ENCODE measurements at regions not wholly inside any gene's neighbourhood (a gene's known extent, or its start where the extent isn't known, plus 50 kb on each side); places are given as distances from the start of the nearest gene placed in this dataset.

DNA sequence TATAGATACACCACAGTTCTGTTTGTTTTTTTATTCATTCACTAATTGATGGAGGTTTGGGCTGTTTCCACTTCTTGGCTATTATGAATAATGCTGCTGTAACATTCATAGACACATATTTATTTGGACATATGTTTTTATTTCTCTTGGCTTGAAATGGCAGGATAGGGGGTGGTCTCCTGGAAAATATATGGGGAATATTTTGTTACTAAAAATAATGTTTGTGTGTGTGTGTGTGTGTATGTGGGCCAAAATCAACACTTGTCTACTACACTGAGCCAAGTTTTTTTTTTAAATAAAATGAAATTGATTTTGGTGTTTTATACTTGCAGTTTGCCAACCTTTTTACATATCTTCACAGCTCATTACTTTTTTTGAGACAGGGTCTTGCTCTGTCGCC, 264.4 kb upstream of the SULF2 start:
- Histone ChIP-seq H3K4me1 (ENCODE audit: insufficient read depth, low read length) (no peaks in the 10 kb centered on the region), H3K9me3 (ENCODE audit: low read length) (no peaks in the 10 kb centered on the region), H3K27me3 (ENCODE audit: control insufficient read depth in 1 of 2, insufficient read depth in 2 of 2, low read length in 2 of 2) (no peaks in the 10 kb centered on the region; a peak in 1 of 5 replicates), H3K27ac (ENCODE audit: extremely low read length, insufficient read depth, low read length) (no peak overlapping the region), H4K20me1 (ENCODE audit: insufficient read depth, low read length) (no peaks in the 10 kb centered on the region), H3K79me2 (ENCODE audit: insufficient read depth, low read length) (no peaks in the 10 kb centered on the region), H2AFZ (ENCODE audit: low read length) (no peak overlapping the region), H3K4me2 (ENCODE audit: low read depth, low read length) (no peak overlapping the region), H3K4me3 (replicated peaks in 1 of 3; ENCODE audit: insufficient read depth in 1 of 3, low read depth in 2 of 3, low read length in 3 of 3) (no peak overlapping the region), H3K9ac (ENCODE audit: insufficient read depth, low read depth, low read length) (no peak overlapping the region), H3K36me3 (replicated peaks in 1 of 2; ENCODE audit: control insufficient read depth in 1 of 2, insufficient read depth in 2 of 2, low read length in 2 of 2) (no peaks in the 10 kb centered on the region)
- in situ Hi-C loops (cut with HindIII; ENCODE audit: extremely low pct_ligation_motif_present, low pct_unique_long_range_greater_than_20kb) (no loop called here), intact Hi-C loops (cut with micrococcal nuclease; ENCODE audit: unreplicated experiment) (no loop called here)
- FAIRE-seq (no peak), ATAC-seq (no peak), DNase-seq (ENCODE audit: low spot score) (no peak)
- POLR2A ChIA-PET = no interaction called here
- CTCF ChIA-PET (ENCODE audit: low intra/inter-chr PET ratio, low total read pairs) = no interaction called here
- TF ChIP-seq FOXA1 (IDR thresholded peaks at IDR 0.05) (no peak), FOXA1 (CRISPR knock-in tag; IDR thresholded peaks at IDR 0.05) (no peak), MXD4 (CRISPR knock-in tag; IDR thresholded peaks at IDR 0.05) (no peak), SOX6 (IDR thresholded peaks at IDR 0.05) (no peak), SOX6 (CRISPR knock-in tag; IDR thresholded peaks at IDR 0.05) (no peak)
- TF ChIP-seq, protein P1, sequence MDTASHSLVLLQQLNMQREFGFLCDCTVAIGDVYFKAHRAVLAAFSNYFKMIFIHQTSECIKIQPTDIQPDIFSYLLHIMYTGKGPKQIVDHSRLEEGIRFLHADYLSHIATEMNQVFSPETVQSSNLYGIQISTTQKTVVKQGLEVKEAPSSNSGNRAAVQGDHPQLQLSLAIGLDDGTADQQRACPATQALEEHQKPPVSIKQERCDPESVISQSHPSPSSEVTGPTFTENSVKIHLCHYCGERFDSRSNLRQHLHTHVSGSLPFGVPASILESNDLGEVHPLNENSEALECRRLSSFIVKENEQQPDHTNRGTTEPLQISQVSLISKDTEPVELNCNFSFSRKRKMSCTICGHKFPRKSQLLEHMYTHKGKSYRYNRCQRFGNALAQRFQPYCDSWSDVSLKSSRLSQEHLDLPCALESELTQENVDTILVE (CRISPR knock-in tag; IDR thresholded peaks at IDR 0.05) = no peak
- no TSS peak for BruUV-seq (replicated peaks)
- WGBS (ENCODE audit: low lambda C conversion rate) = 6% methylated on average over 1 of the region's 1 CpG

DNA sequence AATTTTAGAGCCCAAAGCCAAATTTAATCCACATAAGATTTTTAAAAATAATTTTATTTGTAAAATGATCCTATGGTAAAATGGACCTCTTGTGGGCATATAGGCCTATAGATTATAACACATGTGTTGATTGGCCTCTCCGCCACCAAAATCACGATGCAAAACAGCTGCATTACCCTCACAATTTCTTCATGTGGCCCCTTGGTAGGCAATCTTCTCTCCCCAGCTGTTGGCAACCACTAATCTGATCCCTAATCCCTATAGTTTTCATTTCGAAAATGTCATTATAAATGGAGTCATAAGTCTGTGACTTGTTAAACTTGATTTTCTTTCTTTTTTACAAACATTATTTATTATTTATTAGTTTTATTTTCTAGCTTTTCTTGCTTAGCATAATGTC, 263.9 kb upstream of the SULF2 start:
- Histone ChIP-seq H2AFZ (ENCODE audit: low read length) (no peak overlapping the region), H3K9me3 (ENCODE audit: low read length) (no peaks in the 10 kb centered on the region), H3K4me3 (replicated peaks in 1 of 3; ENCODE audit: insufficient read depth in 1 of 3, low read depth in 2 of 3, low read length in 3 of 3) (no peak overlapping the region), H3K4me2 (ENCODE audit: low read depth, low read length) (no peak overlapping the region), H3K36me3 (replicated peaks in 1 of 2; ENCODE audit: control insufficient read depth in 1 of 2, insufficient read depth in 2 of 2, low read length in 2 of 2) (no peaks in the 10 kb centered on the region), H3K79me2 (ENCODE audit: insufficient read depth, low read length) (no peaks in the 10 kb centered on the region), H4K20me1 (ENCODE audit: insufficient read depth, low read length) (no peaks in the 10 kb centered on the region), H3K27ac (ENCODE audit: extremely low read length, insufficient read depth, low read length) (no peak overlapping the region), H3K4me1 (ENCODE audit: insufficient read depth, low read length) (no peaks in the 10 kb centered on the region), H3K9ac (ENCODE audit: insufficient read depth, low read depth, low read length) (no peak overlapping the region), H3K27me3 (ENCODE audit: control insufficient read depth in 1 of 2, insufficient read depth in 2 of 2, low read length in 2 of 2) (no peaks in the 10 kb centered on the region; a peak in 1 of 5 replicates)
- ChIA-PET POLR2A (no interaction called here), CTCF (ENCODE audit: low intra/inter-chr PET ratio, low total read pairs) (no interaction called here)
- in situ Hi-C loops (cut with HindIII; ENCODE audit: extremely low pct_ligation_motif_present, low pct_unique_long_range_greater_than_20kb) = no loop called here
- intact Hi-C loops (cut with micrococcal nuclease; ENCODE audit: unreplicated experiment) = no loop called here
- 24% methylated on average over 3 of the region's 3 CpGs for WGBS (ENCODE audit: low lambda C conversion rate)
- ATAC-seq = no peak
- BruUV-seq (replicated peaks) = no TSS peak
- no peak for DNase-seq (ENCODE audit: low spot score)
- FAIRE-seq = no peak
- TF ChIP-seq ZNF337 (CRISPR knock-in tag; IDR thresholded peaks at IDR 0.05; ENCODE audit: borderline replicate concordance, low read depth) = no peak
- TF ChIP-seq, protein P2, sequence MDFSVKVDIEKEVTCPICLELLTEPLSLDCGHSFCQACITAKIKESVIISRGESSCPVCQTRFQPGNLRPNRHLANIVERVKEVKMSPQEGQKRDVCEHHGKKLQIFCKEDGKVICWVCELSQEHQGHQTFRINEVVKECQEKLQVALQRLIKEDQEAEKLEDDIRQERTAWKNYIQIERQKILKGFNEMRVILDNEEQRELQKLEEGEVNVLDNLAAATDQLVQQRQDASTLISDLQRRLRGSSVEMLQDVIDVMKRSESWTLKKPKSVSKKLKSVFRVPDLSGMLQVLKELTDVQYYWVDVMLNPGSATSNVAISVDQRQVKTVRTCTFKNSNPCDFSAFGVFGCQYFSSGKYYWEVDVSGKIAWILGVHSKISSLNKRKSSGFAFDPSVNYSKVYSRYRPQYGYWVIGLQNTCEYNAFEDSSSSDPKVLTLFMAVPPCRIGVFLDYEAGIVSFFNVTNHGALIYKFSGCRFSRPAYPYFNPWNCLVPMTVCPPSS (IDR thresholded peaks at IDR 0.05) = no peak
- TF ChIP-seq, protein P3, sequence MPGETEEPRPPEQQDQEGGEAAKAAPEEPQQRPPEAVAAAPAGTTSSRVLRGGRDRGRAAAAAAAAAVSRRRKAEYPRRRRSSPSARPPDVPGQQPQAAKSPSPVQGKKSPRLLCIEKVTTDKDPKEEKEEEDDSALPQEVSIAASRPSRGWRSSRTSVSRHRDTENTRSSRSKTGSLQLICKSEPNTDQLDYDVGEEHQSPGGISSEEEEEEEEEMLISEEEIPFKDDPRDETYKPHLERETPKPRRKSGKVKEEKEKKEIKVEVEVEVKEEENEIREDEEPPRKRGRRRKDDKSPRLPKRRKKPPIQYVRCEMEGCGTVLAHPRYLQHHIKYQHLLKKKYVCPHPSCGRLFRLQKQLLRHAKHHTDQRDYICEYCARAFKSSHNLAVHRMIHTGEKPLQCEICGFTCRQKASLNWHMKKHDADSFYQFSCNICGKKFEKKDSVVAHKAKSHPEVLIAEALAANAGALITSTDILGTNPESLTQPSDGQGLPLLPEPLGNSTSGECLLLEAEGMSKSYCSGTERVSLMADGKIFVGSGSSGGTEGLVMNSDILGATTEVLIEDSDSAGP (CRISPR knock-in tag; IDR thresholded peaks at IDR 0.05; ENCODE audit: borderline replicate concordance) = no peak
- TF ChIP-seq, protein P4, sequence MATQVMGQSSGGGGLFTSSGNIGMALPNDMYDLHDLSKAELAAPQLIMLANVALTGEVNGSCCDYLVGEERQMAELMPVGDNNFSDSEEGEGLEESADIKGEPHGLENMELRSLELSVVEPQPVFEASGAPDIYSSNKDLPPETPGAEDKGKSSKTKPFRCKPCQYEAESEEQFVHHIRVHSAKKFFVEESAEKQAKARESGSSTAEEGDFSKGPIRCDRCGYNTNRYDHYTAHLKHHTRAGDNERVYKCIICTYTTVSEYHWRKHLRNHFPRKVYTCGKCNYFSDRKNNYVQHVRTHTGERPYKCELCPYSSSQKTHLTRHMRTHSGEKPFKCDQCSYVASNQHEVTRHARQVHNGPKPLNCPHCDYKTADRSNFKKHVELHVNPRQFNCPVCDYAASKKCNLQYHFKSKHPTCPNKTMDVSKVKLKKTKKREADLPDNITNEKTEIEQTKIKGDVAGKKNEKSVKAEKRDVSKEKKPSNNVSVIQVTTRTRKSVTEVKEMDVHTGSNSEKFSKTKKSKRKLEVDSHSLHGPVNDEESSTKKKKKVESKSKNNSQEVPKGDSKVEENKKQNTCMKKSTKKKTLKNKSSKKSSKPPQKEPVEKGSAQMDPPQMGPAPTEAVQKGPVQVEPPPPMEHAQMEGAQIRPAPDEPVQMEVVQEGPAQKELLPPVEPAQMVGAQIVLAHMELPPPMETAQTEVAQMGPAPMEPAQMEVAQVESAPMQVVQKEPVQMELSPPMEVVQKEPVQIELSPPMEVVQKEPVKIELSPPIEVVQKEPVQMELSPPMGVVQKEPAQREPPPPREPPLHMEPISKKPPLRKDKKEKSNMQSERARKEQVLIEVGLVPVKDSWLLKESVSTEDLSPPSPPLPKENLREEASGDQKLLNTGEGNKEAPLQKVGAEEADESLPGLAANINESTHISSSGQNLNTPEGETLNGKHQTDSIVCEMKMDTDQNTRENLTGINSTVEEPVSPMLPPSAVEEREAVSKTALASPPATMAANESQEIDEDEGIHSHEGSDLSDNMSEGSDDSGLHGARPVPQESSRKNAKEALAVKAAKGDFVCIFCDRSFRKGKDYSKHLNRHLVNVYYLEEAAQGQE (IDR thresholded peaks at IDR 0.05; ENCODE audit: borderline replicate concordance in 1 of 2, low read depth in 1 of 2, low read length in 2 of 2) = no peak
- no peak for TF ChIP-seq ZNF138 (CRISPR knock-in tag; IDR thresholded peaks at IDR 0.05; ENCODE audit: low read depth)
- no peak for TF ChIP-seq SOX5 (CRISPR knock-in tag; IDR thresholded peaks at IDR 0.05; ENCODE audit: borderline replicate concordance)
- TF ChIP-seq FOXJ3 (CRISPR knock-in tag; IDR thresholded peaks at IDR 0.05; ENCODE audit: borderline replicate concordance) = no peak
